Ascending aorta (tissue), 2 donors: ENCODE measurements at regions not wholly inside any gene's neighbourhood (a gene's known extent, or its start where the extent isn't known, plus 50 kb on each side); places are given as distances from the start of the nearest gene placed in this dataset.

ENCODE experiments used
- DNase-seq, 2 donors: peaks; one replicate each; pipeline ENCODE4 v3.0.0-alpha.2; 2019; ENCODE audit warnings: low spot score in 2 of 2
- H3K27ac ChIP-seq, 2 donors: fragments of 200-600 bp; sonication (generic); one replicate each; pipeline ENCODE4 v1.5.1; 2016 to 2017; ENCODE audit warnings: mild to moderate bottlenecking in 1 of 2
- H3K27me3 ChIP-seq: fragments of 200-600 bp; sonication (generic); one replicate; pipeline ENCODE4 v1.5.1; 2017
- H3K36me3 ChIP-seq, 2 donors: fragments of 200-600 bp; sonication (generic); one replicate each; pipeline ENCODE4 v1.5.1; 2016
- H3K4me1 ChIP-seq, 2 donors: fragments of 200-600 bp; sonication (generic); one replicate each; pipeline ENCODE4 v1.5.1; 2016 to 2017; ENCODE audit warnings: mild to moderate bottlenecking in 1 of 2
- H3K4me3 ChIP-seq, 2 donors: fragments of 200-600 bp; sonication (generic); one replicate each; pipeline ENCODE4 v1.5.1; 2016 to 2017; ENCODE audit warnings: mild to moderate bottlenecking in 1 of 2
- H3K9me3 ChIP-seq, 2 donors: fragments of 200-600 bp; sonication (generic); one replicate each; pipeline ENCODE4 v1.5.1; 2016
- CTCF ChIP-seq, 3 experiments: fragments of 200-600 bp in 2 of 3; fragments of 450-650 bp in 1 of 3; sonication (generic) in 2 of 3; IDR thresholded peaks; one replicate each; pipeline ENCODE4 v1.5.1; 2016 to 2019; ENCODE audit warnings: antibody characterized with exemption in 3 of 3, mild to moderate bottlenecking in 1 of 3, moderate library complexity in 1 of 3
- intact Hi-C: fragments of 100-400 bp; cut with DNase I; formaldehyde crosslinking; loops from one replicate; pipeline ENCODE4 v1.15.1; 2023

GRCh38 chr14:98976271-98976670 is 295.7 kb downstream of the BCL11B start:
- Histone ChIP-seq H3K4me1 (no peaks in the 10 kb centered on the region), H3K27me3 (no peaks in the 10 kb centered on the region), H3K9me3 (peaks cover 0 to 8% of the 10 kb centered on the region in 2 donors), H3K27ac (no peak overlapping the region), H3K36me3 (no peaks in the 10 kb centered on the region), H3K4me3 (no peak overlapping the region)
- no peak for DNase-seq
- intact Hi-C loops: no loop called here
- no peak for TF ChIP-seq CTCF (IDR thresholded peaks at IDR 0.05)

GRCh38 chr14:98977451-98977850 is 294.5 kb downstream of the BCL11B start:
- no peak for TF ChIP-seq CTCF (IDR thresholded peaks at IDR 0.05)
- Histone ChIP-seq H3K27ac (no peak overlapping the region), H3K4me1 (no peaks in the 10 kb centered on the region), H3K4me3 (no peak overlapping the region), H3K9me3 (peaks cover 0 to 8% of the 10 kb centered on the region in 2 donors), H3K36me3 (no peaks in the 10 kb centered on the region), H3K27me3 (no peaks in the 10 kb centered on the region)
- DNase-seq: no peak
- intact Hi-C loops: no loop called here

- no peaks in the 10 kb centered on the region for H3K27me3 ChIP-seq
- no peak overlapping the region for H3K27ac ChIP-seq
- intact Hi-C loops: no loop called here
Measured at GRCh38 chr14:98982986-98983385, 289.0 kb downstream of the BCL11B start.

GRCh38 chr14:98984027-98984718 is 287.8 kb downstream of the BCL11B start:
- H3K27ac ChIP-seq: no peak overlapping the region
- TF ChIP-seq CTCF (IDR thresholded peaks at IDR 0.05): no peak
- H3K9me3 ChIP-seq: no peaks in the 10 kb centered on the region
- H3K4me1 ChIP-seq: no peaks in the 10 kb centered on the region
- H3K36me3 ChIP-seq: no peaks in the 10 kb centered on the region
- intact Hi-C loops: no loop called here
- no peak for DNase-seq
- H3K27me3 ChIP-seq: no peaks in the 10 kb centered on the region
- H3K4me3 ChIP-seq: no peak overlapping the region

More at GRCh38 chr14:98982986-98983385, 289.0 kb downstream of the BCL11B start:
- Histone ChIP-seq H3K4me1 (no peaks in the 10 kb centered on the region), H3K4me3 (no peak overlapping the region), H3K36me3 (no peaks in the 10 kb centered on the region), H3K9me3 (peaks cover 0 to 8% of the 10 kb centered on the region in 2 donors)
- TF ChIP-seq CTCF (IDR thresholded peaks at IDR 0.05): no peak
- DNase-seq: no peak

- no peaks in the 10 kb centered on the region for H3K4me1 ChIP-seq
- no peaks in the 10 kb centered on the region for H3K36me3 ChIP-seq
- H3K27me3 ChIP-seq: no peaks in the 10 kb centered on the region
- no peak overlapping the region for H3K27ac ChIP-seq
- H3K4me3 ChIP-seq: no peak overlapping the region
- intact Hi-C loops: no loop called here
- no peaks in the 10 kb centered on the region for H3K9me3 ChIP-seq
- no peak for DNase-seq
- TF ChIP-seq CTCF (IDR thresholded peaks at IDR 0.05): no peak
Measured at GRCh38 chr14:98984719-98985041, 287.3 kb downstream of the BCL11B start.

- intact Hi-C loops: no loop called here
Measured at GRCh38 chr14:98993818-98994217, 278.2 kb downstream of the BCL11B start.

More at GRCh38 chr14:98993818-98994217, 278.2 kb downstream of the BCL11B start:
- H3K4me1 ChIP-seq: no peaks in the 10 kb centered on the region
- H3K27me3 ChIP-seq: no peaks in the 10 kb centered on the region
- no peak for DNase-seq
- no peaks in the 10 kb centered on the region for H3K36me3 ChIP-seq
- no peak overlapping the region for H3K4me3 ChIP-seq
- TF ChIP-seq CTCF (IDR thresholded peaks at IDR 0.05): no peak
- H3K9me3 ChIP-seq: no peaks in the 10 kb centered on the region
- H3K27ac ChIP-seq: no peak overlapping the region
